ENCODE measurements at regions not wholly inside any gene's neighbourhood (a gene's known extent, or its start where the extent isn't known, plus 50 kb on each side); places are given as distances from the start of the nearest gene placed in this dataset.

- TF ChIP-seq CTCF (conservative IDR thresholded peaks at IDR 0.05 in 1 of 2, IDR thresholded peaks at IDR 0.05 in 1 of 2; ENCODE audit: low read depth in 1 of 2, low read length in 2 of 2) (peak; percentile 55 to 67), EZH2 (IDR thresholded peaks at IDR 0.05; ENCODE audit: low read length, missing control alignments) (no peak)
Observed at GRCh38 chr7:82605247-82605864, 161.8 kb upstream of the CACNA2D1 start.

All from fibroblast of lung (primary cell).